ENCODE measurements at regions not wholly inside any gene's neighbourhood (a gene's known extent, or its start where the extent isn't known, plus 50 kb on each side); places are given as distances from the start of the nearest gene placed in this dataset.

DNA sequence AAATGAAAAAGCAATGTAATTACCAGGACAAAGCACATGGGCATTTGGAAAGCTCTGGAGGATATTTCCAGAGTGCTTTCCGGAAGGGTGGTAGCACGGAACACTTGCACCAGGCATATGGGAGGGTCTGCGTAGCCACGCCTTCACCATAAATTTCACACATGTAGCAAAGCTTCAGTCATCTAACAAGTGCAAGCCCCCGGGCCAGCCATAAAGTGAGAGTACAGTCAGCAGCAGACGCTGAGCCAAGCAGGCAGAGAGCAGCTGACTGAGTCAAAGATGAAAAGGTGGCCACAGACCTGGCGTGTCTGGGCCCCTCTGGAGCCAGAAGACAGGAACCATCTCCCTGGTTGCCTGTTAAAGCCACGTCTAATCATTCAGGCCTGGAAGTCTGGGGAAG, 130.6 kb downstream of the SEC14L1 start:
- Histone ChIP-seq H3K4me3 (ENCODE audit: low read depth in 1 of 3, low read length in 3 of 3) (no peak overlapping the region), H3K27me3 (ENCODE audit: control insufficient read depth in 4 of 4, insufficient read depth in 4 of 4, low read length in 3 of 4) (no peaks in the 10 kb centered on the region), H3K36me3 (ENCODE audit: control insufficient read depth in 4 of 4, insufficient read depth in 3 of 4, low read depth in 1 of 4, low read length in 3 of 4) (no peaks in the 10 kb centered on the region), H3K9ac (ENCODE audit: low read depth in 1 of 2, low read length in 2 of 2) (no peak overlapping the region), H3K9me3 (ENCODE audit: control insufficient read depth in 4 of 4, low read length in 3 of 4) (no peaks in the 10 kb centered on the region), H3K27ac (ENCODE audit: low read depth in 1 of 2, low read length in 2 of 2) (no peak overlapping the region), H3K4me1 (ENCODE audit: control insufficient read depth in 4 of 4, insufficient read depth in 4 of 4, low read length in 3 of 4) (no peaks in the 10 kb centered on the region)
- no peak for DNase-seq (ENCODE audit: low spot score)
- WGBS, result 91% methylated on average over 8 of the region's 8 CpGs
- TF ChIP-seq HNF4A (conservative IDR thresholded peaks at IDR 0.05) (no peak), EGR1 (IDR thresholded peaks at IDR 0.05; ENCODE audit: low read depth in 2 of 2) (no peak), RXRA (IDR thresholded peaks at IDR 0.05) (no peak), JUND (IDR thresholded peaks at IDR 0.05) (no peak)
- TF ChIP-seq, protein P1, sequence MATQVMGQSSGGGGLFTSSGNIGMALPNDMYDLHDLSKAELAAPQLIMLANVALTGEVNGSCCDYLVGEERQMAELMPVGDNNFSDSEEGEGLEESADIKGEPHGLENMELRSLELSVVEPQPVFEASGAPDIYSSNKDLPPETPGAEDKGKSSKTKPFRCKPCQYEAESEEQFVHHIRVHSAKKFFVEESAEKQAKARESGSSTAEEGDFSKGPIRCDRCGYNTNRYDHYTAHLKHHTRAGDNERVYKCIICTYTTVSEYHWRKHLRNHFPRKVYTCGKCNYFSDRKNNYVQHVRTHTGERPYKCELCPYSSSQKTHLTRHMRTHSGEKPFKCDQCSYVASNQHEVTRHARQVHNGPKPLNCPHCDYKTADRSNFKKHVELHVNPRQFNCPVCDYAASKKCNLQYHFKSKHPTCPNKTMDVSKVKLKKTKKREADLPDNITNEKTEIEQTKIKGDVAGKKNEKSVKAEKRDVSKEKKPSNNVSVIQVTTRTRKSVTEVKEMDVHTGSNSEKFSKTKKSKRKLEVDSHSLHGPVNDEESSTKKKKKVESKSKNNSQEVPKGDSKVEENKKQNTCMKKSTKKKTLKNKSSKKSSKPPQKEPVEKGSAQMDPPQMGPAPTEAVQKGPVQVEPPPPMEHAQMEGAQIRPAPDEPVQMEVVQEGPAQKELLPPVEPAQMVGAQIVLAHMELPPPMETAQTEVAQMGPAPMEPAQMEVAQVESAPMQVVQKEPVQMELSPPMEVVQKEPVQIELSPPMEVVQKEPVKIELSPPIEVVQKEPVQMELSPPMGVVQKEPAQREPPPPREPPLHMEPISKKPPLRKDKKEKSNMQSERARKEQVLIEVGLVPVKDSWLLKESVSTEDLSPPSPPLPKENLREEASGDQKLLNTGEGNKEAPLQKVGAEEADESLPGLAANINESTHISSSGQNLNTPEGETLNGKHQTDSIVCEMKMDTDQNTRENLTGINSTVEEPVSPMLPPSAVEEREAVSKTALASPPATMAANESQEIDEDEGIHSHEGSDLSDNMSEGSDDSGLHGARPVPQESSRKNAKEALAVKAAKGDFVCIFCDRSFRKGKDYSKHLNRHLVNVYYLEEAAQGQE (IDR thresholded peaks at IDR 0.05), result no peak

DNA sequence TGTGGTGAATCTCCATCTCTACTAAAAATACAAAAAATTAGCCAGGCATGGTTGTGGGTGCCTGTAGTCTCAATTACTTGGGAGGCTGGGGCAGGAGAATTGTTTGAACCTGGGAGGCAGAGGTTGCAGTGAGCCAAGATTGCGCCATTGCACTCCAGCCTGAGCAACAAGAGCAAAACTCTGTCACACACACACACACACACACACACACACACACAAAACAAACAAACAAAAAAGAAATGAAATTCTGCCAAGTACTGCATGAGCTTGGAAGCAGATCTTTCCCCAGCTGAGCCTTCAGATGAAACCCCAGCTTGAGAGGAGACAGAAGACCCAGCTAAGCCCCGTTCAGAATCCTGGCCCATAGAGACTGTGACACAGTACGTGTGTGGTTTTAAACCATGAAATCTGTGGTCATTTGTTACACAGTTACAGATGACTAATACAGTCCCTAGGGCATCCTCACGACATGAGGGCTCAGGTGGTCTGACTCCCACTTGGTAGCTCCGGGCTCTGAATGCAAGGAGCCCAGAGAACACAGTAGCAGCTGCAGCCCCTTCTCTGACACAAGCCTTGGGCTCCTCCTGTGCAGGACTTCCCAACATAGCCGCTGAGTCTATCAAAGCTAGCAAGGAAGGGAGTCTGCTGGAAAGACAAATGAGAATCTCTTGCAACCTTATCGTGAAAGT, 132.8 kb downstream of the SEC14L1 start:
- H3K4me1 ChIP-seq (ENCODE audit: control insufficient read depth in 4 of 4, insufficient read depth in 4 of 4, low read length in 3 of 4), result no peaks in the 10 kb centered on the region
- H3K9me3 ChIP-seq (ENCODE audit: control insufficient read depth in 4 of 4, low read length in 3 of 4), result no peaks in the 10 kb centered on the region
- no peak overlapping the region for H3K9ac ChIP-seq (ENCODE audit: low read depth in 1 of 2, low read length in 2 of 2)
- no peaks in the 10 kb centered on the region for H3K27me3 ChIP-seq (ENCODE audit: control insufficient read depth in 4 of 4, insufficient read depth in 4 of 4, low read length in 3 of 4)
- WGBS, result 90% methylated on average over 7 of the region's 7 CpGs
- no peak overlapping the region for H3K27ac ChIP-seq (ENCODE audit: low read depth in 1 of 2, low read length in 2 of 2)
- DNase-seq (ENCODE audit: low spot score), result no peak
- no peak for TF ChIP-seq EGR1 (IDR thresholded peaks at IDR 0.05; ENCODE audit: low read depth in 2 of 2)
- H3K4me3 ChIP-seq (ENCODE audit: low read depth in 1 of 3, low read length in 3 of 3), result no peak overlapping the region
- H3K36me3 ChIP-seq (ENCODE audit: control insufficient read depth in 4 of 4, insufficient read depth in 3 of 4, low read depth in 1 of 4, low read length in 3 of 4), result no peaks in the 10 kb centered on the region

DNA sequence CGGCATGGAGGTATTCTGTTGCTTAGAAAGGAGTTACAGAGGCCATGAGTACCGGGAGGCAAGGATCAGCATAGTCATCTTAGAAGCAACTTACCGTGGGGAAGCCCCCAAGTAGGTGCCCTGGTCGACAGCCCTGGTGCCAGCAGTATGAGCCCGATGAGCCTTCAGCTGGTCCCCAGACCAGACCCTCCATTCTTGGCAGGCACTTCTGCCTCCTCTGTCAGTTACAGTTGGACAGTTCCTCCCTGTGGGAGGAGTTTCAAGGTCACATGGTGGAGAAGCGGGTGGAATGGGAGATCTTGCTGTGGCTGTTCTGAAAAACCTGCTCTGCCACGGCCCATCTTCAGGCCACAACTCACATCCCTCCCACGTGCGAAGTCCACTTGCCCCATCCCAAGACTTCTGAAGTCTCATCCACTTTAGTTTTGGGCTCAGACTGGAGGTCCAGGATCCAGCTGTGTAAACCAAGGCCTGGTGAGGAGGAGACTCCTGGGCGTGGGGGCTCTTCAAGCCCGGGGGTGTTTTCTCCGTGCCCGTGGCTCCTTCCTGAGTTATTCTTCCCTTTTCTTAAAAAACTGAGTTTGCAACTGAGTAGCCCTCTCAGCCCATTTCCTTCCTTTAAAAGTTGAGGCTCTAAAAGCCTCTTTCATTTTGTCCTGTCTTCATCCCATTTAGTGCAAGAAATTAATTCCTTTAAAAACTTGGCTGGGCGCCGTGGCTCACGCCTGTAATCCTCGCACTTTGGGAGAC, 133.5 kb downstream of the SEC14L1 start:
- H3K27ac ChIP-seq (ENCODE audit: low read depth in 1 of 2, low read length in 2 of 2), result no peak overlapping the region
- no peak for DNase-seq (ENCODE audit: low spot score)
- no peaks in the 10 kb centered on the region for H3K9me3 ChIP-seq (ENCODE audit: control insufficient read depth in 4 of 4, low read length in 3 of 4)
- H3K4me1 ChIP-seq (ENCODE audit: control insufficient read depth in 4 of 4, insufficient read depth in 4 of 4, low read length in 3 of 4), result no peaks in the 10 kb centered on the region
- H3K4me3 ChIP-seq (ENCODE audit: low read depth in 1 of 3, low read length in 3 of 3), result no peak overlapping the region
- H3K36me3 ChIP-seq (ENCODE audit: control insufficient read depth in 4 of 4, insufficient read depth in 3 of 4, low read depth in 1 of 4, low read length in 3 of 4), result no peaks in the 10 kb centered on the region
- WGBS, result 85% methylated on average over 17 of the region's 17 CpGs
- H3K9ac ChIP-seq (ENCODE audit: low read depth in 1 of 2, low read length in 2 of 2), result no peak overlapping the region
- H3K27me3 ChIP-seq (ENCODE audit: control insufficient read depth in 4 of 4, insufficient read depth in 4 of 4, low read length in 3 of 4), result no peaks in the 10 kb centered on the region
- TF ChIP-seq, protein P1 (IDR thresholded peaks at IDR 0.05), result no peak
- TF ChIP-seq HNF4A (conservative IDR thresholded peaks at IDR 0.05) (no peak), JUND (IDR thresholded peaks at IDR 0.05) (no peak), FOXA1 (IDR thresholded peaks at IDR 0.05) (no peak), RXRA (IDR thresholded peaks at IDR 0.05) (no peak), TAF1 (conservative IDR thresholded peaks at IDR 0.05) (no peak), HNF4G (IDR thresholded peaks at IDR 0.05) (no peak), EGR1 (IDR thresholded peaks at IDR 0.05; ENCODE audit: low read depth in 2 of 2) (no peak), YY1 (IDR thresholded peaks at IDR 0.05) (no peak)
- TF ChIP-seq, protein P2, sequence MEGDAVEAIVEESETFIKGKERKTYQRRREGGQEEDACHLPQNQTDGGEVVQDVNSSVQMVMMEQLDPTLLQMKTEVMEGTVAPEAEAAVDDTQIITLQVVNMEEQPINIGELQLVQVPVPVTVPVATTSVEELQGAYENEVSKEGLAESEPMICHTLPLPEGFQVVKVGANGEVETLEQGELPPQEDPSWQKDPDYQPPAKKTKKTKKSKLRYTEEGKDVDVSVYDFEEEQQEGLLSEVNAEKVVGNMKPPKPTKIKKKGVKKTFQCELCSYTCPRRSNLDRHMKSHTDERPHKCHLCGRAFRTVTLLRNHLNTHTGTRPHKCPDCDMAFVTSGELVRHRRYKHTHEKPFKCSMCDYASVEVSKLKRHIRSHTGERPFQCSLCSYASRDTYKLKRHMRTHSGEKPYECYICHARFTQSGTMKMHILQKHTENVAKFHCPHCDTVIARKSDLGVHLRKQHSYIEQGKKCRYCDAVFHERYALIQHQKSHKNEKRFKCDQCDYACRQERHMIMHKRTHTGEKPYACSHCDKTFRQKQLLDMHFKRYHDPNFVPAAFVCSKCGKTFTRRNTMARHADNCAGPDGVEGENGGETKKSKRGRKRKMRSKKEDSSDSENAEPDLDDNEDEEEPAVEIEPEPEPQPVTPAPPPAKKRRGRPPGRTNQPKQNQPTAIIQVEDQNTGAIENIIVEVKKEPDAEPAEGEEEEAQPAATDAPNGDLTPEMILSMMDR (IDR thresholded peaks at IDR 0.05; ENCODE audit: low read depth, low read length, missing input control), result no peak

All from liver (tissue), 8 donors.